ENCODE measurements at regions not wholly inside any gene's neighbourhood (a gene's known extent, or its start where the extent isn't known, plus 50 kb on each side); places are given as distances from the start of the nearest gene placed in this dataset.

DNA sequence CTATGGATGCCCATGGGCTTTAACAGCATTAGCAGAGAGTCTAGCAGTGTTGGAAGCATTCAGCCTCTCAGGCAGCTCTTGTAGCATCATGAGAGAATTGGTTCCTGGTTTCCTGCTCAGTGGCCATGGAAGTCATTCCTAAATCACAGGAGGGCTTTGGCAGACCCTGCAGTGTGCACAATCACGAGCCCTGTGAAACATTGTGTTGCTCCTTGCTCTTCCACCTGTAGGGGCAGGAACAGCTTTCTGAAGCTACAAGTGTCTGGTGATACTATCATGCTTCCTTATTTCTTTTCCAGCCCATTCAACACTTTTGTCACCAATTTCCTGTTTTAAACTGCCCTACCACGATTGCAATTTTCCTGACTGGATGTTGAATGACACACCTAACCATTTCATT lies 402.2 kb upstream of the USP15 start:
- no peaks in the 10 kb centered on the region for H3K36me3 ChIP-seq
- H3K27me3 ChIP-seq: no peaks in the 10 kb centered on the region
- no peaks in the 10 kb centered on the region for H3K4me1 ChIP-seq
- DNase-seq (ENCODE audit: low spot score in 2 of 2): no peak
- WGBS, 2 donors: 66 to 69% methylated on average over 2 of the region's 2 CpGs
- no peak overlapping the region for H3K27ac ChIP-seq
- TF ChIP-seq, protein P1, sequence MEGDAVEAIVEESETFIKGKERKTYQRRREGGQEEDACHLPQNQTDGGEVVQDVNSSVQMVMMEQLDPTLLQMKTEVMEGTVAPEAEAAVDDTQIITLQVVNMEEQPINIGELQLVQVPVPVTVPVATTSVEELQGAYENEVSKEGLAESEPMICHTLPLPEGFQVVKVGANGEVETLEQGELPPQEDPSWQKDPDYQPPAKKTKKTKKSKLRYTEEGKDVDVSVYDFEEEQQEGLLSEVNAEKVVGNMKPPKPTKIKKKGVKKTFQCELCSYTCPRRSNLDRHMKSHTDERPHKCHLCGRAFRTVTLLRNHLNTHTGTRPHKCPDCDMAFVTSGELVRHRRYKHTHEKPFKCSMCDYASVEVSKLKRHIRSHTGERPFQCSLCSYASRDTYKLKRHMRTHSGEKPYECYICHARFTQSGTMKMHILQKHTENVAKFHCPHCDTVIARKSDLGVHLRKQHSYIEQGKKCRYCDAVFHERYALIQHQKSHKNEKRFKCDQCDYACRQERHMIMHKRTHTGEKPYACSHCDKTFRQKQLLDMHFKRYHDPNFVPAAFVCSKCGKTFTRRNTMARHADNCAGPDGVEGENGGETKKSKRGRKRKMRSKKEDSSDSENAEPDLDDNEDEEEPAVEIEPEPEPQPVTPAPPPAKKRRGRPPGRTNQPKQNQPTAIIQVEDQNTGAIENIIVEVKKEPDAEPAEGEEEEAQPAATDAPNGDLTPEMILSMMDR (IDR thresholded peaks at IDR 0.05): no peak
- no peak for TF ChIP-seq EP300 (IDR thresholded peaks at IDR 0.05)
- H3K4me3 ChIP-seq: no peak overlapping the region
- H3K9me3 ChIP-seq: peaks cover 0 to 11% (median 0%) of the 10 kb centered on the region in 4 donors

DNA sequence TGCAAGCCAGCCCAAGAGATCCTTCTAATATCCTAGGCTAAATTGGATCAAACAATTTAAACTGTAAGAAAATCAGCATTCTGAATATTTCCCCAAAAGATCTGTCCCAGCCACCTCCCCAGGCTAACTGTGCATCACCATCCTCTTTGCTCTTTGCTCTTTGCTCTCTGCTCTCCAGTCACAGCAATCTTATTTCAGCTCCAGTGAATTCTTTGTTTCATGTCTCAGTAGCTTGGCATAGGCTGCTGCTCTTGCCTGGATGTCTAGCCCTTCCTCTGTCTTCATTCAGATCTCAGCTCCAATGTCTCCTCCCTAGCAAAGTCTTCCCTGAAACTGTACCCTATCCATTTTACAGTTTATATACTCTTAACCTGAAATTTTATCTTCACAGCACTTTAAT lies 399.8 kb upstream of the USP15 start:
- TF ChIP-seq, protein P1 (IDR thresholded peaks at IDR 0.05): no peak
- TF ChIP-seq EP300 (IDR thresholded peaks at IDR 0.05) (no peak), POLR2A (IDR thresholded peaks at IDR 0.05) (no peak)
- H3K27ac ChIP-seq: no peak overlapping the region
- no peak for DNase-seq (ENCODE audit: low spot score in 2 of 2)
- H3K4me3 ChIP-seq: no peak overlapping the region
- no peaks in the 10 kb centered on the region for H3K27me3 ChIP-seq
- H3K4me1 ChIP-seq: no peaks in the 10 kb centered on the region
- H3K36me3 ChIP-seq: no peaks in the 10 kb centered on the region
- H3K9me3 ChIP-seq: no peaks in the 10 kb centered on the region

DNA sequence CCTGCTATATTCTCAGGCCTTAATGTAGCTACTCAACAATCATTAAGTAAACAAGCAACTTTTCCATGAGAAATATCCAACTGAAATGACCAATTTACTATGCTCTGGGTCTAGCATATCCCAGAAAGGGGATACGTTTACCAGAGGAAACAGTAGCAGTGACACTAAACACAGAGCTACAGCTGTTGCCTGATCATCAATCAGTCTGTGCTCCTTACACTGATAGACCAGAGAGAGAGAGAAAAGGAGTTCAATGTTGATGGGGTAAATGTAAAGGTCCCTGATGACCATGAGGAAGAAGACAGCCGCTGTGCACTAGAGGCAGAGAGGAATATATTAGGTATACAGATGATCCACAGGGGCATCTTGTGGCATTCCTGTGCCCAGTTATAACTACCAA lies 397.2 kb upstream of the USP15 start:
- DNase-seq (ENCODE audit: low spot score in 2 of 2): no peak
- 80 to 92% methylated on average over 2 of the region's 2 CpGs for WGBS, 2 donors
- H3K4me3 ChIP-seq: no peak overlapping the region
- TF ChIP-seq, protein P1 (IDR thresholded peaks at IDR 0.05): no peak
- TF ChIP-seq EP300 (IDR thresholded peaks at IDR 0.05) (no peak), POLR2A (IDR thresholded peaks at IDR 0.05) (no peak)
- H3K27me3 ChIP-seq: no peaks in the 10 kb centered on the region
- H3K36me3 ChIP-seq: no peaks in the 10 kb centered on the region
- no peaks in the 10 kb centered on the region for H3K9me3 ChIP-seq
- H3K4me1 ChIP-seq: no peaks in the 10 kb centered on the region
- no peak overlapping the region for H3K27ac ChIP-seq

DNA sequence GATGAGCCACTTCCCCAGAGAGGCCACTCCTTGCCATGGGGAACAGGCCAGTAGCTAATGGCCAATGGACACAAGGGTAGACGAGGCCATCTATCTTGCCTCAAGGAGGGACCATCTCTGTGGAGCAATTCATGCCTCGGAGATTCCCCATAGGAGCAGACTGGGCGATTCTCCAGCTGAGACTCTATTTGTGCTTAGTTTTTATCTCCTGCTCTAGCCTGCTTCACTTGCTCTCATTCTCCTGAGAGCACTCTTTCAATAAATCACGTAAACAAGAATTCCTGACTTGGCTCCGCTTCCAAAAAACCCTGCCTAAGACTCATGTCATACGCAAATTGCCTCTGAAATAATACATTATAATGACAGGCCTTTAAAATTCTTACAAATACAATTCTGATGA lies 396.4 kb upstream of the USP15 start:
- Histone ChIP-seq H3K36me3 (no peaks in the 10 kb centered on the region), H3K27me3 (no peaks in the 10 kb centered on the region), H3K4me3 (no peak overlapping the region), H3K27ac (no peak overlapping the region), H3K4me1 (no peaks in the 10 kb centered on the region), H3K9me3 (no peaks in the 10 kb centered on the region)
- DNase-seq (ENCODE audit: low spot score in 2 of 2): no peak
- TF ChIP-seq POLR2A (IDR thresholded peaks at IDR 0.05) (no peak), EP300 (IDR thresholded peaks at IDR 0.05) (no peak)
- TF ChIP-seq, protein P1 (IDR thresholded peaks at IDR 0.05): no peak
- 56 to 75% methylated on average over 6 of the region's 6 CpGs for WGBS, 2 donors

DNA sequence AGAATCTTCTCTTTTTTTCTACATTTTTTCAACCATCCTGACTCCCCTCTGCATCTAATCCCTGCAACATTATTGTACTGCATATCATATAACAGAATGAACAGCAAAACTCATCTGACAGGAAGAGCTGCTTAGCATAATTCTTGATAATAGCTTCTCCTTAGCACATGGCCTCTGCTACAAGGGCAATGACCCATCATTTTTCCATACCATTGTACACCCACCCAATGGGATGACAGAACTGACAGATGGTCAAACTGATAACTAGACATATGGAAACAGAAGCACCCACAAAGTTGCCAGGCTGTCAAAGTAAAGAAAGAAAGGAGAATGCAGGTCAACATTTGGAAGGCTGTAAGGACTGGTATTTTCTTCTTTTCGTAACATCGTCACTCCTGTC lies 390.4 kb upstream of the USP15 start:
- no peaks in the 10 kb centered on the region for H3K9me3 ChIP-seq
- H3K36me3 ChIP-seq: no peaks in the 10 kb centered on the region
- TF ChIP-seq, protein P1 (IDR thresholded peaks at IDR 0.05): no peak
- TF ChIP-seq POLR2A (IDR thresholded peaks at IDR 0.05): no peak
- no peak for TF ChIP-seq EP300 (IDR thresholded peaks at IDR 0.05)
- no peak for DNase-seq (ENCODE audit: low spot score in 2 of 2)
- H3K4me3 ChIP-seq: no peak overlapping the region
- no peak overlapping the region for H3K27ac ChIP-seq
- 96 to 98% methylated on average over 2 of the region's 2 CpGs for WGBS, 2 donors
- H3K4me1 ChIP-seq: no peaks in the 10 kb centered on the region
- no peaks in the 10 kb centered on the region for H3K27me3 ChIP-seq
